ENCODE measurements at regions not wholly inside any gene's neighbourhood (a gene's known extent, or its start where the extent isn't known, plus 50 kb on each side); places are given as distances from the start of the nearest gene placed in this dataset.

DNA sequence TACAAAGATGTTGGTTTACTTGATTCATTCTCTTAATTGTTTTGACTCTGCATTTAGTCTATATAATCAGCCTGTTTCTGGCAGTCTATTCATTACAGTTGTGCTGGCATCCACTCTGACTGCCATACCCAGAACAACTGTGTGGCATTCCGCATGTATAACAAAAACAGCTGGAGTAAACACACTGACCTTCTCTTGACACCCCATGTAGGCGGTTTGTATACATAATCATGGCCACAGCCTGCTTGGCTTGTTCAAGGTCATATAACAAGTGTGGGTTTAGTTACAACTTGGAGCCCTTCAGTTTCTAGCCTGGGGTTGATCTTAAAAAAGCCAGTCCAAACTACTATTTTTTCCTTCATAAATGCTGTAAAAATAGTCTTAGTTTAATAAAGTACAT is 70.9 kb downstream of the MBL2 start:
- Histone ChIP-seq H3K23me2 (ENCODE audit: insufficient read length, low read depth, low read length, poor library complexity, severe bottlenecking) (no peaks in the 10 kb centered on the region), H2BK120ac (ENCODE audit: low read depth, low read length, poor library complexity, severe bottlenecking) (no peak overlapping the region)
- no CpG with 5 or more reads among the region's 2 CpGs for WGBS (ENCODE audit: extremely low coverage, insufficient read length, low lambda C conversion rate)

More for the DNA sequence above, 70.9 kb downstream of the MBL2 start:
- TF ChIP-seq, protein P1, sequence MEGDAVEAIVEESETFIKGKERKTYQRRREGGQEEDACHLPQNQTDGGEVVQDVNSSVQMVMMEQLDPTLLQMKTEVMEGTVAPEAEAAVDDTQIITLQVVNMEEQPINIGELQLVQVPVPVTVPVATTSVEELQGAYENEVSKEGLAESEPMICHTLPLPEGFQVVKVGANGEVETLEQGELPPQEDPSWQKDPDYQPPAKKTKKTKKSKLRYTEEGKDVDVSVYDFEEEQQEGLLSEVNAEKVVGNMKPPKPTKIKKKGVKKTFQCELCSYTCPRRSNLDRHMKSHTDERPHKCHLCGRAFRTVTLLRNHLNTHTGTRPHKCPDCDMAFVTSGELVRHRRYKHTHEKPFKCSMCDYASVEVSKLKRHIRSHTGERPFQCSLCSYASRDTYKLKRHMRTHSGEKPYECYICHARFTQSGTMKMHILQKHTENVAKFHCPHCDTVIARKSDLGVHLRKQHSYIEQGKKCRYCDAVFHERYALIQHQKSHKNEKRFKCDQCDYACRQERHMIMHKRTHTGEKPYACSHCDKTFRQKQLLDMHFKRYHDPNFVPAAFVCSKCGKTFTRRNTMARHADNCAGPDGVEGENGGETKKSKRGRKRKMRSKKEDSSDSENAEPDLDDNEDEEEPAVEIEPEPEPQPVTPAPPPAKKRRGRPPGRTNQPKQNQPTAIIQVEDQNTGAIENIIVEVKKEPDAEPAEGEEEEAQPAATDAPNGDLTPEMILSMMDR (conservative IDR thresholded peaks at IDR 0.05): no peak
- no peak overlapping the region for H2BK20ac ChIP-seq (ENCODE audit: low read depth, low read length, poor library complexity, severe bottlenecking)
- no peak overlapping the region for H2BK5ac ChIP-seq (ENCODE audit: insufficient read length, low read length)
- no peaks in the 10 kb centered on the region for H3K9me3 ChIP-seq (ENCODE audit: control insufficient read depth, low read depth, low read length)
- no peak overlapping the region for H3K4me2 ChIP-seq (ENCODE audit: insufficient read depth, insufficient read length, low read length)
- no peak overlapping the region for H2BK15ac ChIP-seq (ENCODE audit: low read depth, low read length)
- no peaks in the 10 kb centered on the region for H3K79me2 ChIP-seq (ENCODE audit: insufficient read depth, low read length)
- H3K4me1 ChIP-seq (ENCODE audit: insufficient read depth, low read length): no peaks in the 10 kb centered on the region
- H3K23ac ChIP-seq (ENCODE audit: insufficient read length, low read depth, low read length): no peak overlapping the region
- no peak overlapping the region for H4K5ac ChIP-seq (ENCODE audit: insufficient read length, low read depth, low read length)
- H3K18ac ChIP-seq (ENCODE audit: insufficient read length, low read depth, low read length): no peak overlapping the region
- H4K20me1 ChIP-seq (ENCODE audit: control insufficient read depth, insufficient read depth, insufficient read length): no peaks in the 10 kb centered on the region
- no peak overlapping the region for H3K56ac ChIP-seq (ENCODE audit: insufficient read length, low read depth, low read length)
- no peak overlapping the region for H2BK12ac ChIP-seq (ENCODE audit: insufficient read length, low read depth, low read length)
- H3K4ac ChIP-seq (ENCODE audit: low read depth, low read length): no peak overlapping the region
- no peak overlapping the region for H3T11ph ChIP-seq (ENCODE audit: low read length)
- Mint-ChIP-seq H3K27ac (no peak overlapping the region), H3K4me3 (no peak overlapping the region), H3K4me1 (no peaks in the 10 kb centered on the region), H3K9me3 (no peaks in the 10 kb centered on the region), H3K36me3 (ENCODE audit: insufficient read depth in 1 of 3, low read depth in 3 of 3) (no peaks in the 10 kb centered on the region), H3K27me3 (ENCODE audit: low read depth) (no peaks in the 10 kb centered on the region)
- no peak overlapping the region for H3K9ac ChIP-seq (ENCODE audit: extremely low read depth, insufficient read length, low read length)
- no peak overlapping the region for H2AK5ac ChIP-seq (ENCODE audit: insufficient read length, low read length)
- no peaks in the 10 kb centered on the region for H3K79me1 ChIP-seq (ENCODE audit: insufficient read depth, low read depth, low read length, poor library complexity, severe bottlenecking)
- H3K27ac ChIP-seq (ENCODE audit: insufficient read length, low read depth, low read length): no peak overlapping the region
- no peak overlapping the region for H3K14ac ChIP-seq (ENCODE audit: insufficient read depth, low read length)
- no peak overlapping the region for H2AFZ ChIP-seq (ENCODE audit: low read length)
- H4K91ac ChIP-seq (ENCODE audit: insufficient read length, low read depth, low read length): no peak overlapping the region
- no peaks in the 10 kb centered on the region for H3K27me3 ChIP-seq (ENCODE audit: insufficient read depth, low read length)
- DNase-seq: no peak
- no peak overlapping the region for H4K8ac ChIP-seq (replicated peaks; ENCODE audit: insufficient read length, low read depth, low read length)
